GM21737 (cell line): ENCODE measurements at regions not wholly inside any gene's neighbourhood (a gene's known extent, or its start where the extent isn't known, plus 50 kb on each side); places are given as distances from the start of the nearest gene placed in this dataset.

ENCODE experiments used
- ATAC-seq: cut with Tn5 transposase; IDR thresholded peaks from one replicate; pipeline ENCODE4 v1.9.1; 2021; ENCODE audit warnings: mild to moderate bottlenecking, moderate library complexity; ENCODE audit not compliant: unreplicated experiment

DNA sequence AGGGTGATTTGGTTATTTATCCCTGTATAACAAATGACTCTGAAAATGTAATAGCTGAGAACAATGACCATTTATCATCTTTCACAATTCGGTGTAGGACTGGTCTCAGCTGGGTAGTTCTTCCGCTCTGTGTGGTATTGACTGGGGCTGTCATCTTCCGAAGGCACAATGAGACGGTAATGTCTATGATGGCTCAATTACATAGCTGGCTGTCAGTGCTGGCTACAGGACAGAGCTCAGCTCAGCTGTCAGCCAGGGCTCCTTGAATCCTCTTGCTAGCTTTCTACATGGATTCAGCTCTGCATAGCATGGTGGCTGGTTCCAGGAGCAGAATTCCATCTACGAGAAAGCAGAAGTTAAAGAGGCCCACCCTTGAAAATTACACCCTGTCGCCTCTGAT lies 483.8 kb downstream of the TDRD15 start:
- no peak for ATAC-seq

DNA sequence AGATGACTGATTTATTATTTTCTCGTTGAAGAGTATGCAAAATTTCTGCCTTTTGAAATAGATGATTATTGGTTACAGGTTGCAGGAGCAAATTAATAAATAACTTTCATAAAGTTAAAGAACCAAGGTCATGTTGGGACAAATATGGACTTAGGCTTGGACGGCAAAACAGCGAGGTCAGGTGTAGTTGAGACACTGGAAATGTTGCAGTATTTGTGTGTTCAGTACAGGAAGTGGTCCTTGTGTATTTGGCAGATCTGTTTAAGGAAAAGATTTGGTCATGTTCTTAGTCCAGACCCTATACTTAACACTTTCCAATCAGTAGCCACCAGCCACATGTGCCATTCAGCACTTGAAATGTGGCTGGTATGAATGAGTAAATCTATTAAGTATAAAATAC lies 486.5 kb downstream of the TDRD15 start:
- no peak for ATAC-seq

- ATAC-seq: no peak
Measured at GRCh38 chr2:21617885-21618434, 494.2 kb downstream of the TDRD15 start.

GRCh38 chr2:21620771-21621170 lies 497.0 kb downstream of the TDRD15 start:
- ATAC-seq: no peak

GRCh38 chr2:21627938-21628337 lies 504.2 kb downstream of the TDRD15 start:
- no peak for ATAC-seq

- no peak for ATAC-seq
Measured at GRCh38 chr2:21633015-21633414, 509.2 kb downstream of the TDRD15 start.

- ATAC-seq: no peak
Measured at GRCh38 chr2:21633466-21633865, 509.7 kb downstream of the TDRD15 start.

DNA sequence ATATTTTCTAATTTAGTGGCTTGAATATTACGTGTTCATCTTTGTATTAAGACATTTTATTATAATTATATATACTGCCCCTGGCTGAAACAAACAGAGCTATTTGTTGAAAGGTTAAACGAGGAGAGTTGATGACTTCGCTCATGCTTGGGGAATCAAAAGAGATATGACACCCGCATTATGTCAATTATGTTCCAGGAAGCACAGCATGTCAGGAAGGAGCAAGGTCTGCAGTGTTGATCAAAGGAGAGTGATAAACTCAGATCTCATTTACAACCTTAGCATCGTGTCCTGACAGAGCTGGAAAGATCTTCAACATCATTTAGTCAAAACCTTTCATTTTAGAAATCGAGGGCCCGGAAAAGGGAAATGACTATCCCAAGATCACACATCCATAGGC lies 510.1 kb downstream of the TDRD15 start:
- no peak for ATAC-seq

GRCh38 chr2:21640046-21640445 lies 516.3 kb downstream of the TDRD15 start:
- no peak for ATAC-seq

GRCh38 chr2:21642647-21643046 lies 518.9 kb downstream of the TDRD15 start:
- ATAC-seq: no peak

DNA sequence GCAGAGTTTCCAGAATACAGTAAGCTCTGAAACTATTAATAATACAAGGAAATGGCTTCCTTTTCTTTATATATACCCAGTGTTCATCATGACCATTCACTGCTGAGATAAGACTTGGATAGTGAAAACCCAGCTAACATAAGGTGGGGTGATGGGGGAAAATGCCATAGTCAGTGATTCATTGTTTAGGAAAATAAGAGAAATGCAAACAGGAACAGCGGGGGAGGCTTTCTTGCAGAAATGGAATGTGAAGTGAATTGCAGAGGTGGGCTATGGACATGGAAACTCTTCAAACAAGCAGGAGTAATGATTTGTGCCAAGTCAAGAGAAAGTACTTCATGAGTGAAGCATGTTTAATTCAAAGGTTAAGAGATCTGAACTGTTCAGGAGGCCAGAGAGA lies 519.4 kb downstream of the TDRD15 start:
- no peak for ATAC-seq

DNA sequence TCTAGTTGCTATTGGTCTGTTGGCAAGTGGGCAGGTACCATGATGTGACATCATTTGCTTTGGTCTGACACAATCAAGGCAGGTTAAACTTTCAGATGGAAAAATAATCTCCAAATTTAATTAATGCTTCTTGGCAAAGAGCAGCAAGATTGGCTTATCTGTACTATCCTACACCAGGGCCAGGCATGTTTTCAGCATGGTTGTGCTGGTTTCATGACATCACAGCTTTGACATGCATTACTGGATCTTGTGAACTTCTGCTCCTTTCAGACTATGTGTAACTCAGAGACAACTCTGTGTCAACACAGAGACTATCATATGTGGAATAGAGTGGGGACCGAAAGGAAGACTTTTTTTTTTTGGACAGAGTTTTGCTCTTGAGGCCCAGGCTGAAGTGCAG lies 520.5 kb downstream of the TDRD15 start:
- no peak for ATAC-seq

- ATAC-seq: no peak
Measured at GRCh38 chr2:21646345-21646744, 522.6 kb downstream of the TDRD15 start.

- ATAC-seq: no peak
Measured at GRCh38 chr2:21650569-21650968, 526.8 kb downstream of the TDRD15 start.

DNA sequence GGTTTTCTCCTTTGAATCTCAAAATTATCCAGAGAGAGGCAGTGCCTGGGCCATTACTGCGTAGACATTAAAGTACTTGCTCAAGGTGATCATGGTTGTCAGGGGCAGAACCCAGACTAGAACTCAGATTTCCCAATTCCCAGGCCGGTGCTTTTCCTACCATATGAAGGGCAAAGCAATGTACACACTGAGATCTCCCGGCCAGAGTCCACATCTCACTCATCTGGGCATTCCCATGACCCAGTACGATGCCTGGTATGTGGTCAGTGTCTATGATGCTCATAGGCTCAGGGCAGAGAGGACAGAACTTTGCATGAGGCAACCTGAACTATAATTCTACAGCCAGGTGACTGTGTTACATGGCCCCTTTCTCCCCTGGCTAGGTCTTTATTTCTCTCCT lies 531.4 kb downstream of the TDRD15 start:
- no peak for ATAC-seq

DNA sequence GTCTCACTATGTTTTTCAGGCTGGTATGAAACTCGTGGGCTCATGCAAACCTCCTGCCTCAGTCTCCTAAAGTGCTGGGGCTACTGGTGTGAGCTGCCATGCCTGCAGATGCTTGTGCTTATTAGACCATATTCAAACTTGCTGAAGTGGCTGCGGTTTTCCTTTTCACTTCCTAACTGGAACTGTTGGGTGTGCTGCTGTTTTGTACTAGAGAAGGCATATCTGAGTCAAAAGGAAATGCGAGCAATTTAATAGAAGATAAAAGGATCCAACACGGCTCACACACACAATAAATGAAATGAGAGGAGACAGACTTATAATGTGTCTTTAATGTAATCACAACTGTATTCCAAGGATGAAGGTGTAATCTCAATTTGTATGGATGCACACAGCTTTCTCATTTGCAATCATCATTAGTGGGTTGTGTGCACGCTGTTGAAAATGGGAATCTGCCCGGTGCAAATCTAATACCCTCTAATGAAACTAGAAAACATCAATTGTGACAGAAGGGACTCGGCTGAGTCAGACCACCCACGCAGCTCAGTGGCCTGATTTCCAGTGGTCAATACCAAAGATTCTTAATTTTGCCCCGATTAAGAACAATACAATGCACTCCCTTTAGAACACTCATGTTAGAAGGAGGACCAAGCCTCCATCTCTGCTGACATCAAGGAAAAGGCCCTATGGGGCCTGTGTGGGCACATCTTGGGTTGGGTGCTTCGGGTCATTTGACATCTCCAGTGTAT lies 532.7 kb downstream of the TDRD15 start:
- no peak for ATAC-seq

- no peak for ATAC-seq
Measured at GRCh38 chr2:21657445-21657844, 533.7 kb downstream of the TDRD15 start.

GRCh38 chr2:21658269-21658668 lies 534.5 kb downstream of the TDRD15 start:
- ATAC-seq: no peak

DNA sequence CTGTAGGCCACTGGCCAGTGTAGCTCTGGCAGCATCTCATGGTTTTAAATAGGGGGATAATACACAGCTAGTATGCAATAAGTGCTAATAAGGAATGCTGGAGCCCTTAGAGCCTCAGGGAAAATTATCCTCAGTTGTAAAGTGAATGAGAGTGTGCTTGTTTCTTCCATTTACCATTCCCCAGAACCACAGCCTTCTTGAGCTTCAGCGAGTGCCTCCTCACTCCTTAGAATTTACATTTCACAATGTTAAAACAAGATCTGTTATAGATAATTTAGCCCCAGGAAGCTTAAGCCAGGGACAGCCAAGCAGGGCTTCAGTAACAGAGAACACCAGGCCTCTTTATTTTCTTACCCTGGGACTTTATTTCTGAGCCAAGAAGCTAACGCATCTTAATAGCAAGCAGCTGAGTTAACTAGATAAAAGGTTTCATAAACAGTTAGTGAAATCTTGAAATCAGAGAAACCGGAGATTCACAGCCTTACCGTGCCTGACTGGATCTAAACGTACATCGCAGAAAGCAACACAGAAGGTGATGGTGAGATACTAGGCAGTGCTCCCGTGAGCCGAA lies 535.2 kb downstream of the TDRD15 start:
- ATAC-seq: no peak

DNA sequence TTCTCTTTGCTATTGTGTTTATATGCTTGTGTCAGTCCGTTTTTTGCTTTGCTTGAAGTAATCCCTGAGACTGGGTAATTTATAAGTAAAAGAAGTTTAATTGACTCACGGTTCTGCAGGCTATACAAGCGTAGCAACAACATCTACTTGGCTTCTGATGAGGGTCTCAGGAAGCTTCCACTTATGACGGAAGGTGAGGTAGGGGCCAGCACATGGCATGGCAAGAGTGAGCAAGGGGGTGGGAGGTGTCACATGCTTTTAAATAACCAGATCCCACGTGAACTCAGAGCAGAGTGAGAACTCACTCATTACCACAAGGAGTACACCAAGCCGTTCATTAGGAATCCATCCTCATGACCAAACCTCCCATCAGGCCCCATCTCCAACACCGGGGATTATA lies 540.3 kb downstream of the TDRD15 start:
- no peak for ATAC-seq

GRCh38 chr2:21667638-21668037 lies 543.9 kb downstream of the TDRD15 start:
- ATAC-seq: no peak

DNA sequence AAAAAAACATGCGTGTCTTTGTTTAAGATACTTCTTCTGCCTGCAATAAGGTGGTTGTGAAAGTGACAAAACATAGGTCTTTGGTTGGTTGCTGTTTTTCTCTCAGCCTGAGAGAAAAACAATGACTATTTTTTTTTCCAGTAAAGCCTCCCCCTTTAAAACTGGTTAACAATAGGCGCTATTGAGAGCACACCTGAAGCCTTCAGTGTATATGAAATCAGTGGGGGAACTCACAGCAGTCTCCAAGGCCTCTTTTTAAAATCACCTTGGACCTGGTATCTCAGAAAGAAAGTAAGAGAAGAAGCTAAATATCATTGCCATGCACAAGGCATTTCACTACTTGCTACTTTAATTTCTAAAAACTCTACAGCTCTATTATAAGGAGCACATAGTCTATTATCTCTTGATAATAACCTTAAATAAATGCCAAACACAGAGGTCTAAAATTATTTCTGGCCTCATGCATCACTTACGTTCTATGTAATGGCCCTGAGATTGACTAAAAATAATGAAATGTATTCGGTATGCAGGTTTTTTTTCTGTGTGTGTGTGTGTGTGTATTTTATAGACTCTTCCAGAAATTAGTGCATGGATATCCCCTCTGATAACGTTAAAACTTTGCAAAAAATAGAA lies 544.4 kb downstream of the TDRD15 start:
- no peak for ATAC-seq
